Panc1 (cell line): ENCODE measurements at regions not wholly inside any gene's neighbourhood (a gene's known extent, or its start where the extent isn't known, plus 50 kb on each side); places are given as distances from the start of the nearest gene placed in this dataset.

Source experiments
- CTCF ChIP-seq: fragments of 450-650 bp; IDR thresholded peaks from 2 replicates; pipeline ENCODE4 v1.5.1; 2017; ENCODE audit warnings: mild to moderate bottlenecking
- POLR2AphosphoS5 ChIP-seq: IDR thresholded peaks from 2 replicates; pipeline ENCODE4 v1.6.1; 2012; ENCODE audit warnings: mild to moderate bottlenecking, low read depth, low read length, moderate library complexity
- REST ChIP-seq, 2 experiments: IDR thresholded peaks; 2 replicates each; pipeline ENCODE4 v1.6.1; 2011 to 2012; ENCODE audit warnings: low read depth in 2 of 2, control low read depth in 1 of 2, low read length in 1 of 2, mild to moderate bottlenecking in 1 of 2, moderate library complexity in 1 of 2; ENCODE audit not compliant: insufficient read depth in 1 of 2
- SIN3A ChIP-seq: IDR thresholded peaks from 2 replicates; pipeline ENCODE4 v1.6.1; 2012; ENCODE audit warnings: low read depth, mild to moderate bottlenecking, low read length, moderate library complexity, borderline replicate concordance; ENCODE audit not compliant: insufficient read depth
- TCF7L2 ChIP-seq: IDR thresholded peaks from 2 replicates; pipeline ENCODE4 v1.6.1; 2011; ENCODE audit warnings: mild to moderate bottlenecking, low read depth, low read length, inconsistent platforms

DNA sequence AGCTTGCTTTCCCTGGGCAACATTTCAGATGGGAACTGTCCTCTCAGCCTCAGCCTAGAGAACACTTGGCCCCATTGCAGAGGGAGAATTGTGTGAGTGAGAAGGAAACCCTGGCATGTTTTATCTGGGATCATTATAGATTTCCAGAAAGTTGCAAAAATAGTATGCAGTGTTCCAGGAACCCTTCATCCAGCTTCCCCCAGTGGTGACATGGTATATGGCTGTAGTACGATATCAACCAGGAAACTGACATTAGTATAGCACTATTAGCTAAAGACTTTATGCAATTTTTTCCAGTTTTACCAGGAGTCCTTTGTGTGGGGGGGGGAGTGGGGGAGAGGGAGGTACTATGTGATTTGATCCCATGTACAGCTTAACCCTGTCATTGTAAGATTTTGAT, 166.2 kb upstream of the KBTBD8 start:
- TF ChIP-seq CTCF, result no peak
- no peak for TF ChIP-seq POLR2AphosphoS5
- no peak for TF ChIP-seq REST (IDR thresholded peaks at IDR 0.05; ENCODE audit: insufficient read depth in 1 of 2, low read depth in 2 of 2, low read length in 1 of 2)
- no peak for TF ChIP-seq SIN3A
- no peak for TF ChIP-seq TCF7L2
